T1000 (cell line): ENCODE measurements at regions not wholly inside any gene's neighbourhood (a gene's known extent, or its start where the extent isn't known, plus 50 kb on each side); places are given as distances from the start of the nearest gene placed in this dataset.
"Not testable (repeated sequence)": the region's sequence is repeated elsewhere in the genome, so short reads cannot be mapped to it uniquely, and the experiment has no call there.

Experiments
- DNase-seq: peaks from one replicate; lab custom pipeline; 2025; ENCODE audit warnings: mixed read lengths; lab: John Stamatoyannopoulos, UW

GRCh38 chr13:87877477-87877876 lies 206.3 kb downstream of the SLITRK5 start:
- no peak for DNase-seq

- no peak for DNase-seq
Measured at GRCh38 chr13:87878706-87879105, 207.5 kb downstream of the SLITRK5 start.

DNA sequence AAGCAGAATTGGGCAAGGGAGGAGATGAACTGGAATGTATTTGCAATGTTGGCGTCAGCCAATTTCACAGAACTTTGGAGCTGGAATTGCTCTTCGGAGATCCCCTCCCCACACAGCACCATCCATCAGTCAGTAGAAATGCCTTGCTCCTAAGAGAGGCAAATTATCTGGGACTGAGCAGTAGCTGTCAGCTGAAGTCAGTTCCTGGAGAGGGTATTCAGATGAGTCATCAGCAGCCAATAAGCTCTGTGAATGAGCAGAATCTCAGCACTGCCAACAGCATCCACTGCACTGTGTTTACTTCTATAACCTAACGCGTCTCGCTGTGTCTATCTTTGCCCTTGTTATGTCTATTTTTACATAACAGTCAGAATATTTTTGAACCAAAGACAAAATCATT lies 213.7 kb downstream of the SLITRK5 start:
- no peak for DNase-seq

- no peak for DNase-seq
Measured at GRCh38 chr13:87887459-87888123, 216.4 kb downstream of the SLITRK5 start.

DNA sequence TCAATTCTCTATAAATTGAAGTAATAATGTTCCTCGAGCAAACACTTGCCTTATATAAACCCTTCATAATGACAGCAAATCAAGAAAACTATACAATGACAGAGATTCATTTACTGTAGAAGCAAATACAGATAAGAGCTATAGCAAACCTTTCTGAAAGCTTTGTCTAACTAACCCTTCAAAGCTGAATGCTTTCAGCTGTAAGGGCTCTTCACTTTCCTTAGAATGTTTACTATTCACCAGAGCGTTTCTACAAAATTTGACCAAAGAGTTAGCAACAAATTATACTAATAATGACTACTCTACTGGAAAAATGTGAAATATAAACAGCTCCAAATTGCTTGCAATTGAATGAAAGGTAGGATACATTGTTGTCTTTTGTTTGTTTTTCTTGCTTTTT lies 218.1 kb downstream of the SLITRK5 start:
- no peak for DNase-seq

DNA sequence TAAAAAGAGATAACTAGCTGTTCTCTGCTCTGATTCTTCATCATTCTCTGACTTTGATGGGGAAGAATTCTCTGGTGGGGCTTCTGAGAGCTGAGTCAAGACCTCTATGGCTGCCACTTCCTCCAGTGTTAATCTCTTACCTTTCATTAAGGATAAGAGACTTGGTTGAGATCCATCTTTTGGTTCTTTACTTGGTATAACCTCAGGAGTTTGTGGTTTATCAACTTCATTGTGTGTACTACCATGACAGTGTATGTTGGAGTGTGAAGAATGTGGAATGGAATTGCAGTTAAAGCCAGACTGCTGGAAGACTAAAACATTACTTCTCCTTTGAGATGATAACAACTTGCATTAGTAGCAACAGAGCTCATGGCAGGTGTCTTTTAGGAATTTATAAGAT lies 222.0 kb downstream of the SLITRK5 start:
- no peak for DNase-seq

GRCh38 chr13:87894059-87894458 lies 222.9 kb downstream of the SLITRK5 start:
- no peak for DNase-seq

DNA sequence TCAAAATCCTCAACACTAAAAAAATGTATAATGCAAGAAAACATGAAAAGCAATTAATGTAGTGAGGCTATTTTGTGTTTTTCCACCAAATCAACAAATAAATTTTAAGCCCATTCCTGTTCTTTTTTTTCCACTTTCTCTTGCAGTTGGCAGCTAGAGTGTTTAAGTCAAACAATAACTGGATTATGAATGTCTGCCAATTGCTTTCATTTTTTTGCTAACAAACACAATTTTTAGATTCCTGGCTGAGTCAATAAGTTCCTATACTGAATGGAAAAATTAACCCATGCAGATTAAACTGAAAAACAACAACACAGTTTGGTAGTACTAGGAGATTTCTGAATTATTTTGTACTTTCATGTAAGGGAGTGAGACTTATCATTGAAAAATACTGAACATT lies 232.4 kb downstream of the SLITRK5 start:
- DNase-seq: no peak

GRCh38 chr13:87906411-87906810 lies 235.2 kb downstream of the SLITRK5 start:
- no peak for DNase-seq

DNA sequence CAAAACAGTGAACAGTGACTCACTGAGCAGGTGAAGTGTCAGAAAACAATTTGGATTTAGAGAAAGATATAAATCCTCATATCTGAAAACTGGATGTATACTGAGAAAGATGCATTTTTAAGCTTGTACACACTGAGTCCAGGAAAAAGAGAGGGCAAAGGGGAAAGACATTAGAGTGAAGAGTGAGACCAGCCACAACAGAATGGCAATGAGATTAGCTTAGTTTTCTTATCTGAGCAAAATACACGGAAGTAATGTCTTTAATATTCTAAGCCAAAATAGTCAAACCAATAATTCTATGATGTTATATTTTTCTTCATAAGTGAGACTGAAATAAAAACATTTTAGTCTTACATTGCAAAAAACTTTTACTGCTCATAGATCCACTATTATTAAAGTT lies 236.0 kb downstream of the SLITRK5 start:
- DNase-seq: no peak

- DNase-seq: no peak
Measured at GRCh38 chr13:87919956-87920355, 248.8 kb downstream of the SLITRK5 start.

GRCh38 chr13:87923753-87924152 lies 252.6 kb downstream of the SLITRK5 start:
- no peak for DNase-seq

DNA sequence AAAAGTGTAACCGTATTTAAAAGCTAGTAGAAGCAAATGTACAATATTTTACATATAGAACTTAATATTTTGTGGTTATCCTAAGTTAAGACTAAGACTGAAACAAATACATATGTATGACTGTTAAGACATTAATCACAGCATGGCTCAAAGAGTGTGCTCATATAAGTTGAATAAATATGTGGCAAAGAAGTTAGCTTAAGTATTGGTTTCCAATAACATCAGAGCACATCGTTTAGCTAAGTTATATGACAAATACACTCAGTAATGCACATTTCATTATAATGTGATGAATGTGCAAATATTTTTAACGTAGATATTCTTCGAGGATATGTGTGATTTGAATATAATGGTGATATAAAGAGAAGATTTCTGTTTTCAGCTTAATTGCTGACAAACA lies 253.8 kb downstream of the SLITRK5 start:
- no peak for DNase-seq

GRCh38 chr13:87940776-87941175 lies 269.6 kb downstream of the SLITRK5 start:
- no peak for DNase-seq

GRCh38 chr13:87941226-87941625 lies 270.1 kb downstream of the SLITRK5 start:
- no peak for DNase-seq

- DNase-seq: no peak
Measured at GRCh38 chr13:87942205-87942604, 271.0 kb downstream of the SLITRK5 start.

DNA sequence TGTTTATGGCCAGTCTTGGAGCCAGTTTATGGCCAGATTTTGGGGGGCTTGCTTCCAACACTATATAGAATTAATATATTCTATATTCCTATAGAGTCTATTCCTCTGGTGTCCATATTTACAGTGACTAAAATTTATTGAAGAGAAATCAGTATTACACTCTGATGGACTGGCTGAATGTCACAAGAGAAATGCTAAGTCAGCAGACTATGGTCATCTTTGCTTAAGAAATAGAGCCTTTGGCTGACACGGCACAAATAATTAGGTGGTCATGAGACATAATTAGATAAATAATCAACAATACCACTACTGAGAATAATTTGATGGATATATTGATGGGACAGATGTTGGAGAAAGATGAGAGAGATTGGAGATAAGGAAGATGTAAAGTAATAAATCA lies 272.9 kb downstream of the SLITRK5 start:
- DNase-seq: no peak

GRCh38 chr13:87952377-87952776 lies 281.2 kb downstream of the SLITRK5 start:
- no peak for DNase-seq

DNA sequence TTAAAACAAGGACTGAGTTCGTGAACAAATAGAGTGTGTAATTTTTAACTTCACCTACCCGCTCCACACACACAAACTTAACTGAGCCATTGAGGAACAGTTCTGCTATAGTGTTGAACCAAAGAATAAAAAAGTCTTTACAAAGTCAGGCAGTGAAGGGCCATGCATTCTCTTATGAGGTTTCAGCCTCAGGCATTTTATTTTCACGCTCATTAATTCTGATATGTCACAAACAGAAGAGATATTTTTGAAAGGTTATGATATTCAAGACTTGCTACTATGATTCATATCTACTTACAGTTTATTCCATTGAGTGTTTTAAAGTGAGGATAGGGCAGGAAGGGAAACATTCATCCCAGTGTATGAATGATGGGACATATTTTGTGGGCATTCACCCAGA lies 282.2 kb downstream of the SLITRK5 start:
- DNase-seq: no peak

GRCh38 chr13:87954091-87954490 lies 282.9 kb downstream of the SLITRK5 start:
- no peak for DNase-seq

GRCh38 chr13:87961546-87961945 lies 290.4 kb downstream of the SLITRK5 start:
- no peak for DNase-seq

DNA sequence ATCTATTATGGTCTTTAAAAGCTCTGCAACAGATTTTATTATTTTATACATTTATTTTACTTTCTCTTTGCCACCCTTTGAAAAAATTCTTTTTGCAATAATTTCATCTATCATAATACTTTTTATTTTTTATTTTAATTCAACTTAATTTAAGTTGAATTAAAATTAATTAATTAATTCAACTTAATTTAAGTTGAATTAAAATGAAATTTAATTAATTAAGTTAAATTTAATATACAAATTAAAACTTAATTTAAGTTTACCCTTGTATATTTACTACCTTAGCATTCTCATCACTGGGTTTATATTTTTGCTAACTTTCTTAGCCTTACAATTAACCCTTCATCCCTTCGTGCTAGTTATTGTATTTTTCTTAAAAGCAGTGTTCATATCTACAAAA lies 301.4 kb downstream of the SLITRK5 start:
- DNase-seq: no peak

GRCh38 chr13:87975035-87975434 lies 303.9 kb downstream of the SLITRK5 start:
- no peak for DNase-seq

DNA sequence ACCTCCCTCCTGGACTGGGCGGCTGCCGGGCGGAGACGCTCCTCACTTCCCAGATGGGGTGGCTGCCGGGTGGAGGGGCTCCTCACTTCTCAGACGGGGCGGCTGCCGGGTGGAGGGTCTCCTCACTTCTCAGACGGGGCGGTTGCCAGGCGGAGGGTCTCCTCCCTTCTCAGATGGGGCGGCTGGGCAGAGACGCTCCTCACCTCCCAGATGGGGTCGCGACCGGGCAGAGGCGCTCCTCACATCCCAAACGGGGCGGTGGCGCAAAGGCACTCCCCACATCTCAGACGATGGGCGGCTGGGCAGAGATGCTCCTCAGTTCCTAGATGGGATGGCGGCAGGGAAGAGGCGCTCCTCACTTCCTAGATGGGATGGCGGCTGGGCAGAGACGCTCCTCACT lies 305.5 kb downstream of the SLITRK5 start:
- DNase-seq: not testable (repeated sequence)

- DNase-seq: no peak
Measured at GRCh38 chr13:87981416-87981815, 310.2 kb downstream of the SLITRK5 start.
